ENCODE measurements at regions not wholly inside any gene's neighbourhood (a gene's known extent, or its start where the extent isn't known, plus 50 kb on each side); places are given as distances from the start of the nearest gene placed in this dataset.
"Not testable (repeated sequence)": the region's sequence is repeated elsewhere in the genome, so short reads cannot be mapped to it uniquely, and the experiment has no call there.

GRCh38 chr18:41690332-41691127 lies 264.5 kb upstream of the PIK3C3 start:
- no peak for DNase-seq

- peak; percentile 72 for DNase-seq
Measured at GRCh38 chr18:41687138-41687537, 267.9 kb upstream of the PIK3C3 start.

- peak; percentile 85 for DNase-seq
Measured at GRCh38 chr18:41681138-41681880, 273.7 kb upstream of the PIK3C3 start.

GRCh38 chr18:41674506-41674905 lies 280.5 kb upstream of the PIK3C3 start:
- DNase-seq = no peak

GRCh38 chr18:41666231-41666630 lies 288.8 kb upstream of the PIK3C3 start:
- peak; percentile 87 for DNase-seq

GRCh38 chr18:41665210-41665609 lies 289.8 kb upstream of the PIK3C3 start:
- DNase-seq = no peak

GRCh38 chr18:41660654-41661053 lies 294.4 kb upstream of the PIK3C3 start:
- peak; percentile 57 for DNase-seq

- no peak for DNase-seq
Measured at GRCh38 chr18:41659438-41660130, 295.4 kb upstream of the PIK3C3 start.

- DNase-seq = no peak
Measured at GRCh38 chr18:41657189-41657588, 297.8 kb upstream of the PIK3C3 start.

- DNase-seq = peak; percentile 36
Measured at GRCh38 chr18:41655074-41655473, 300.0 kb upstream of the PIK3C3 start.

GRCh38 chr18:41647914-41648313 lies 307.1 kb upstream of the PIK3C3 start:
- DNase-seq = peak; percentile 89

GRCh38 chr18:41646915-41647620 lies 308.0 kb upstream of the PIK3C3 start:
- DNase-seq = no peak

- DNase-seq = peak; percentile 80
Measured at GRCh38 chr18:41645589-41646360, 309.3 kb upstream of the PIK3C3 start.

- no peak for DNase-seq
Measured at GRCh38 chr18:41644466-41644865, 310.6 kb upstream of the PIK3C3 start.

GRCh38 chr18:41643427-41643826 lies 311.6 kb upstream of the PIK3C3 start:
- no peak for DNase-seq

- DNase-seq = no peak
Measured at GRCh38 chr18:41642756-41643155, 312.3 kb upstream of the PIK3C3 start.

- no peak for DNase-seq
Measured at GRCh38 chr18:41639218-41639617, 315.8 kb upstream of the PIK3C3 start.

- not testable (repeated sequence) for DNase-seq
Measured at GRCh38 chr18:41631723-41632285, 323.2 kb upstream of the PIK3C3 start.

- no peak for DNase-seq
Measured at GRCh38 chr18:41630232-41630886, 324.7 kb upstream of the PIK3C3 start.

- DNase-seq = peak; percentile 10
Measured at GRCh38 chr18:41624460-41624859, 330.6 kb upstream of the PIK3C3 start.

- DNase-seq = no peak
Measured at GRCh38 chr18:41621177-41621576, 333.9 kb upstream of the PIK3C3 start.

All from DMS53 (cell line).